ENCODE measurements at regions not wholly inside any gene's neighbourhood (a gene's known extent, or its start where the extent isn't known, plus 50 kb on each side); places are given as distances from the start of the nearest gene placed in this dataset.

- H3K4me3 ChIP-seq (ENCODE audit: low read depth, low read length) = no peak overlapping the region
- no peak for TF ChIP-seq POLR2A (IDR thresholded peaks at IDR 0.05; ENCODE audit: extremely low read depth, insufficient read length)
- no peak for TF ChIP-seq MYC (IDR thresholded peaks at IDR 0.05; ENCODE audit: low read depth, low read length)
- no peak for TF ChIP-seq CTCF (IDR thresholded peaks at IDR 0.05; ENCODE audit: low read depth, low read length)
- no peak for TF ChIP-seq MAX (IDR thresholded peaks at IDR 0.05; ENCODE audit: low read depth, low read length)
- no peak for DNase-seq (ENCODE audit: low read depth)
Observed at GRCh38 chr7:145497911-145498525, 618.6 kb upstream of the CNTNAP2 start.

- no peak for DNase-seq (ENCODE audit: low read depth)
- TF ChIP-seq CTCF (IDR thresholded peaks at IDR 0.05; ENCODE audit: low read depth, low read length) = no peak
- no peak for TF ChIP-seq MAX (IDR thresholded peaks at IDR 0.05; ENCODE audit: low read depth, low read length)
- TF ChIP-seq MYC (IDR thresholded peaks at IDR 0.05; ENCODE audit: low read depth, low read length) = no peak
- no peak for TF ChIP-seq POLR2A (IDR thresholded peaks at IDR 0.05; ENCODE audit: extremely low read depth, insufficient read length)
- H3K4me3 ChIP-seq (ENCODE audit: low read depth, low read length) = no peak overlapping the region
Observed at GRCh38 chr7:145490356-145490755, 626.2 kb upstream of the CNTNAP2 start.

- no peak for DNase-seq (ENCODE audit: low read depth)
- no peak overlapping the region for H3K4me3 ChIP-seq (ENCODE audit: low read depth, low read length)
- no peak for TF ChIP-seq POLR2A (IDR thresholded peaks at IDR 0.05; ENCODE audit: extremely low read depth, insufficient read length)
- no peak for TF ChIP-seq MAX (IDR thresholded peaks at IDR 0.05; ENCODE audit: low read depth, low read length)
- TF ChIP-seq CTCF (IDR thresholded peaks at IDR 0.05; ENCODE audit: low read depth, low read length) = no peak
- no peak for TF ChIP-seq MYC (IDR thresholded peaks at IDR 0.05; ENCODE audit: low read depth, low read length)
Observed at GRCh38 chr7:145489609-145490008, 627.0 kb upstream of the CNTNAP2 start.

GRCh38 chr7:145488816-145489215 lies 627.8 kb upstream of the CNTNAP2 start:
- no peak for DNase-seq (ENCODE audit: low read depth)
- H3K4me3 ChIP-seq (ENCODE audit: low read depth, low read length) = no peak overlapping the region
- TF ChIP-seq MYC (IDR thresholded peaks at IDR 0.05; ENCODE audit: low read depth, low read length) = no peak
- no peak for TF ChIP-seq CTCF (IDR thresholded peaks at IDR 0.05; ENCODE audit: low read depth, low read length)
- TF ChIP-seq POLR2A (IDR thresholded peaks at IDR 0.05; ENCODE audit: extremely low read depth, insufficient read length) = no peak
- no peak for TF ChIP-seq MAX (IDR thresholded peaks at IDR 0.05; ENCODE audit: low read depth, low read length)

GRCh38 chr7:145481985-145482384 lies 634.6 kb upstream of the CNTNAP2 start:
- no peak for DNase-seq (ENCODE audit: low read depth)
- TF ChIP-seq MYC (IDR thresholded peaks at IDR 0.05; ENCODE audit: low read depth, low read length) (no peak), MAX (IDR thresholded peaks at IDR 0.05; ENCODE audit: low read depth, low read length) (no peak), CTCF (IDR thresholded peaks at IDR 0.05; ENCODE audit: low read depth, low read length) (no peak), POLR2A (IDR thresholded peaks at IDR 0.05; ENCODE audit: extremely low read depth, insufficient read length) (no peak)
- no peak overlapping the region for H3K4me3 ChIP-seq (ENCODE audit: low read depth, low read length)

Data from NB4 (cell line).